Endothelial cell of umbilical vein (primary cell): ENCODE measurements at regions not wholly inside any gene's neighbourhood (a gene's known extent, or its start where the extent isn't known, plus 50 kb on each side); places are given as distances from the start of the nearest gene placed in this dataset.

ENCODE experiments used
- BruUV-seq: library from RNA; stranded (reverse); fragments of 400-500 nt; replicated peaks from 2 replicates; lab custom pipeline; 2021; lab: Mats Ljungman, UMichigan
- CTCF ChIA-PET: fragments of 300-600, 350-600 bp; sonication (Branson Sonifier 250); formaldehyde crosslinking; loops from one replicate; lab custom pipeline; 2021; ENCODE audit warnings: antibody characterized with exemption, inconsistent platforms; lab: Charles Lee
- POLR2A ChIA-PET: fragments of 300-600, 350-600 bp; sonication (Branson Sonifier 250); formaldehyde crosslinking; loops from one replicate; lab custom pipeline; 2021; ENCODE audit warnings: antibody characterized with exemption, inconsistent platforms; lab: Charles Lee
- DNase-seq: peaks from one replicate; pipeline ENCODE4 v3.0.0-alpha.2; 2011; ENCODE audit warnings: low read depth, low spot score
- FAIRE-seq: peaks from 2 replicates; lab custom pipeline; 2011; peaks lifted over from hg19 to GRCh38; lab: Jason Lieb, UNC
- H2AFZ ChIP-seq: 2 replicates; pipeline ENCODE4 v1.6.0; 2012; ENCODE audit warnings: low read depth, low read length, control low read depth, inconsistent platforms
- H3K27ac ChIP-seq: 2 replicates; pipeline ENCODE4 v1.5.1; 2011; ENCODE audit warnings: low read depth, mild to moderate bottlenecking, control low read depth, low read length, moderate library complexity; ENCODE audit not compliant: insufficient read depth
- H3K27me3 ChIP-seq, 2 experiments: 2 replicates each; pipeline versions ENCODE4 v1.6.0 to v1.6.1; 2011; ENCODE audit warnings: low read length in 2 of 2, mixed read lengths in 1 of 2; ENCODE audit not compliant: control insufficient read depth in 2 of 2, insufficient read depth in 2 of 2
- H3K36me3 ChIP-seq, 2 experiments: 2 replicates in 1 of 2; 3 replicates in 1 of 2; pipeline ENCODE4 v1.5.1; 2011; ENCODE audit warnings: low read length in 2 of 2, mild to moderate bottlenecking in 1 of 2, moderate library complexity in 1 of 2; ENCODE audit not compliant: control insufficient read depth in 2 of 2, insufficient read depth in 2 of 2; ENCODE audit errors: extremely low read depth in 1 of 2
- H3K4me1 ChIP-seq: 3 replicates; pipeline ENCODE4 v1.5.1; 2011; ENCODE audit warnings: mild to moderate bottlenecking, low read length; ENCODE audit not compliant: control insufficient read depth, insufficient read depth; ENCODE audit errors: extremely low read depth
- H3K4me2 ChIP-seq: 2 replicates; pipeline ENCODE4 v1.6.1; 2011; ENCODE audit warnings: low read length, control low read depth, mixed read lengths; ENCODE audit not compliant: insufficient read depth
- H3K4me3 ChIP-seq, 3 experiments: fragments of 200-600 bp in 1 of 3; sonication (generic), shearing (Covaris generic) in 1 of 3; replicated peaks in 1 of 3; 2 replicates each; pipeline ENCODE4 v1.5.1; 2011 to 2016; ENCODE audit warnings: control low read depth in 3 of 3, low read length in 3 of 3, mild to moderate bottlenecking in 2 of 3, inconsistent platforms in 1 of 3, low read depth in 1 of 3, moderate library complexity in 1 of 3; ENCODE audit not compliant: insufficient read depth in 1 of 3
- H3K79me2 ChIP-seq: 2 replicates; pipeline ENCODE4 v1.6.0; 2012; ENCODE audit warnings: low read length, inconsistent platforms; ENCODE audit not compliant: control insufficient read depth, insufficient read depth
- H3K9ac ChIP-seq: replicated peaks from 2 replicates; pipeline ENCODE3; 2011; ENCODE audit warnings: low read length, control low read depth; ENCODE audit not compliant: insufficient read depth; ENCODE audit errors: extremely low read depth
- H3K9me1 ChIP-seq: replicated peaks from 3 replicates; pipeline ENCODE4 v1.6.0; 2011; ENCODE audit warnings: mild to moderate bottlenecking, low read length; ENCODE audit not compliant: control insufficient read depth, insufficient read depth; ENCODE audit errors: extremely low read depth
- H3K9me3 ChIP-seq: replicated peaks from 2 replicates; pipeline ENCODE4 v1.5.1; 2012; ENCODE audit warnings: low read length, inconsistent platforms; ENCODE audit not compliant: control insufficient read depth, insufficient read depth
- H4K20me1 ChIP-seq: replicated peaks from 2 replicates; pipeline ENCODE3; 2011; ENCODE audit warnings: mild to moderate bottlenecking, low read length; ENCODE audit not compliant: control insufficient read depth, insufficient read depth; ENCODE audit errors: extremely low read depth
- EZH2 ChIP-seq: IDR thresholded peaks from 2 replicates; pipeline ENCODE4 v1.6.1; 2012; ENCODE audit warnings: borderline replicate concordance, low read depth, mild to moderate bottlenecking, moderate library complexity, low read length, inconsistent platforms; ENCODE audit not compliant: severe bottlenecking
- FOS ChIP-seq: IDR thresholded peaks from 2 replicates; pipeline ENCODE4 v1.6.1; 2011; ENCODE audit warnings: mild to moderate bottlenecking, low read length, moderate library complexity, borderline replicate concordance; ENCODE audit not compliant: insufficient read depth
- GATA2 ChIP-seq: IDR thresholded peaks from 2 replicates; pipeline ENCODE4 v1.7.0; 2011; ENCODE audit warnings: low read depth, mild to moderate bottlenecking, moderate library complexity, mixed read lengths, low read length; ENCODE audit not compliant: insufficient read length, insufficient read depth
- JUN ChIP-seq: IDR thresholded peaks from 2 replicates; pipeline ENCODE4 v1.6.1; 2011; ENCODE audit warnings: borderline replicate concordance, low read depth; ENCODE audit not compliant: insufficient read length, insufficient read depth
- MYC ChIP-seq: IDR thresholded peaks from one replicate; pipeline ENCODE4 v1.6.1; 2011; ENCODE audit warnings: mild to moderate bottlenecking, low read depth, low read length
- POLR2A ChIP-seq: IDR thresholded peaks from 2 replicates; pipeline ENCODE4 v1.6.1; 2012; ENCODE audit warnings: low read depth, mild to moderate bottlenecking, control low read depth, low read length
- POLR2AphosphoS5 ChIP-seq: IDR thresholded peaks from 2 replicates; pipeline ENCODE4 v1.6.1; 2012; ENCODE audit warnings: low read depth, mild to moderate bottlenecking, control low read depth, low read length, moderate library complexity; ENCODE audit not compliant: insufficient read depth
- dilution Hi-C: fragments of 300-500 bp; cut with MboI; formaldehyde crosslinking; loops from one replicate; pipeline ENCODE4 v1.15.0; 2019; ENCODE audit warnings: low sequenced_read_pairs; ENCODE audit not compliant: extremely low pct_ligation_motif_present
- intact Hi-C: fragments of 100-400 bp; cut with micrococcal nuclease; formaldehyde crosslinking; loops from one replicate; pipeline ENCODE4 v1.10.0; 2022
- TF ChIP-seq, protein P1 (sequence below), 2 donors: IDR thresholded peaks; 1 replicate in 1 of 2; 2 replicates in 1 of 2; pipeline ENCODE4 v1.5.1; 2011; ENCODE audit warnings: low read length in 2 of 2, mild to moderate bottlenecking in 2 of 2, moderate library complexity in 2 of 2, control low read depth in 1 of 2, inconsistent platforms in 1 of 2, low read depth in 1 of 2; ENCODE audit not compliant: insufficient read depth in 1 of 2; ENCODE audit errors: extremely low read depth in 1 of 2
- TF ChIP-seq, protein P2 (sequence below): IDR thresholded peaks from 2 replicates; pipeline ENCODE4 v1.6.1; 2011; ENCODE audit not compliant: insufficient read depth, insufficient read length

DNA sequence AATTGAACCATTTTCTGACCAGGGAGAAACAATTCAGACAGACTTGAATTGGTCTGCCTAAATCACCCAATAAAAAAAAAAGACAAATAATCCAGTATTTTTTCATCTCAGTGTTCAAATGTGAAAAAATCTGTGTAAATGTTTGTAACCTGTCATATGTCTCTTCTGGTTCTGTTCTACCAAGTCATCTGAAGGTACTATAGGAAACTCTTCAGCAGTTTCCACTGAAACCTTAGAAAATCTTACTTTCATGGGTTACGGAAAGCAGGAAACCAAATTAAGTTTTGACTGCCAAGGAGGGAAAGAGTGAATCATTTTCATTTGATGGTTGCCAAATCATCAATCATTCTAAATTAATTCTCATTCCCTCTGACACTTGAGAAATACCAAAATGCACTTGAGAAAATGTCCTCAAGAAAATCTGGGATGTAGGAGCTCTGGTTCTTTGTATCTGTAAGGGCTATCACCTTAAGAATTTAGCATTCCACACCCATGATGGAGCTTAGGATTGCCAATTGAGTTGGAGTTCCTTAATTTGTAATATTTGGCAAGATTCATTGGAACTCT is 278.2 kb upstream of the KCNH8 start:
- no TSS peak for BruUV-seq

More for the DNA sequence above, 278.2 kb upstream of the KCNH8 start:
- peaks cover 2% of the 10 kb centered on the region for H3K9me3 ChIP-seq
- dilution Hi-C loops (no loop called here), intact Hi-C loops (no loop called here)
- H3K4me2 ChIP-seq = no peak overlapping the region
- no peaks in the 10 kb centered on the region for H3K4me1 ChIP-seq
- no peaks in the 10 kb centered on the region for H3K79me2 ChIP-seq
- TF ChIP-seq FOS (no peak), GATA2 (no peak), MYC (no peak), JUN (no peak), POLR2A (no peak), EZH2 (no peak), POLR2AphosphoS5 (no peak)
- TF ChIP-seq, protein P1, sequence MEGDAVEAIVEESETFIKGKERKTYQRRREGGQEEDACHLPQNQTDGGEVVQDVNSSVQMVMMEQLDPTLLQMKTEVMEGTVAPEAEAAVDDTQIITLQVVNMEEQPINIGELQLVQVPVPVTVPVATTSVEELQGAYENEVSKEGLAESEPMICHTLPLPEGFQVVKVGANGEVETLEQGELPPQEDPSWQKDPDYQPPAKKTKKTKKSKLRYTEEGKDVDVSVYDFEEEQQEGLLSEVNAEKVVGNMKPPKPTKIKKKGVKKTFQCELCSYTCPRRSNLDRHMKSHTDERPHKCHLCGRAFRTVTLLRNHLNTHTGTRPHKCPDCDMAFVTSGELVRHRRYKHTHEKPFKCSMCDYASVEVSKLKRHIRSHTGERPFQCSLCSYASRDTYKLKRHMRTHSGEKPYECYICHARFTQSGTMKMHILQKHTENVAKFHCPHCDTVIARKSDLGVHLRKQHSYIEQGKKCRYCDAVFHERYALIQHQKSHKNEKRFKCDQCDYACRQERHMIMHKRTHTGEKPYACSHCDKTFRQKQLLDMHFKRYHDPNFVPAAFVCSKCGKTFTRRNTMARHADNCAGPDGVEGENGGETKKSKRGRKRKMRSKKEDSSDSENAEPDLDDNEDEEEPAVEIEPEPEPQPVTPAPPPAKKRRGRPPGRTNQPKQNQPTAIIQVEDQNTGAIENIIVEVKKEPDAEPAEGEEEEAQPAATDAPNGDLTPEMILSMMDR (IDR thresholded peaks at IDR 0.05; ENCODE audit: extremely low read depth in 1 of 2, insufficient read depth in 1 of 2, low read depth in 1 of 2, low read length in 2 of 2) = no peak
- TF ChIP-seq, protein P2, sequence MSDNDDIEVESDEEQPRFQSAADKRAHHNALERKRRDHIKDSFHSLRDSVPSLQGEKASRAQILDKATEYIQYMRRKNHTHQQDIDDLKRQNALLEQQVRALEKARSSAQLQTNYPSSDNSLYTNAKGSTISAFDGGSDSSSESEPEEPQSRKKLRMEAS = no peak
- no peak overlapping the region for H3K4me3 ChIP-seq
- DNase-seq (no peak), FAIRE-seq (no peak)
- no peaks in the 10 kb centered on the region for H4K20me1 ChIP-seq
- ChIA-PET CTCF (no interaction called here), POLR2A (no interaction called here)
- no peak overlapping the region for H3K27ac ChIP-seq
- no peaks in the 10 kb centered on the region for H3K9me1 ChIP-seq
- H3K9ac ChIP-seq = no peak overlapping the region
- H3K36me3 ChIP-seq = no peaks in the 10 kb centered on the region
- H3K27me3 ChIP-seq = no peaks in the 10 kb centered on the region
- H2AFZ ChIP-seq = no peak overlapping the region
